DMS114 treated with DMSO at 0.1 percent for 48 hours (cell line): ENCODE measurements at regions not wholly inside any gene's neighbourhood (a gene's known extent, or its start where the extent isn't known, plus 50 kb on each side); places are given as distances from the start of the nearest gene placed in this dataset.
"Not testable (repeated sequence)": the region's sequence is repeated elsewhere in the genome, so short reads cannot be mapped to it uniquely, and the experiment has no call there.

ENCODE experiments used
- DNase-seq: peaks from one replicate; lab custom pipeline; 2025; ENCODE audit not compliant: unreplicated experiment; lab: John Stamatoyannopoulos, UW

- DNase-seq: not testable (repeated sequence)
These were observed 97.0 kb downstream of the F11 start for GRCh38 chr4:186363038-186363437.

GRCh38 chr4:186360551-186360950 is 94.6 kb downstream of the F11 start:
- no peak for DNase-seq

DNA sequence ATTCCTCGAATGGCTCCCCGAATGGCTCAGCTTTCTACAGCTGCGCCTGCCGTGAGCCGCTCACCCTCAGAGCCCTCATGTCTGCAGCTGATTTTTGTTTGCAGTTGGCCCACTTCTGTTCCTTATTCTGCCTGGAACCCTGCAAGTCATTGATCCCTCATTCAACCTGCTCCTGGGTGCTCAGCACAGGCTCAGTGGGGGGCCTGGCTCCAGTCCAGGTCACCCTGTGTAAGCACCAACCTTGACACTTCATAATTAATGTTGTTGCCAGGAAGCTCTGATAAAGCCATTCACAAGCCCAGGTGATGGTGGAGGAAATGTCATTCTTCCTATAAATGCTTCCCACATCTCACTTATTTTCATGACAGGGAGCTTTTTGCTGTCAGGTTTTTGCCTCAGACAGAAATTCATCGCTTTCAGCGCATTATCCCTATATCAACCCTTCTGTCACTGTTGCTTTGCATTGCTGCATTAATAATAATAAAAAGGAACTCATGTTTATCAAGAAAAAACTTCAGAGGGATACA is 85.7 kb downstream of the F11 start:
- no peak for DNase-seq

- DNase-seq: no peak
These were observed 82.4 kb downstream of the F11 start for GRCh38 chr4:186348433-186348832.

GRCh38 chr4:186347743-186348142 is 81.8 kb downstream of the F11 start:
- DNase-seq: no peak

GRCh38 chr4:186345184-186345583 is 79.2 kb downstream of the F11 start:
- no peak for DNase-seq

DNA sequence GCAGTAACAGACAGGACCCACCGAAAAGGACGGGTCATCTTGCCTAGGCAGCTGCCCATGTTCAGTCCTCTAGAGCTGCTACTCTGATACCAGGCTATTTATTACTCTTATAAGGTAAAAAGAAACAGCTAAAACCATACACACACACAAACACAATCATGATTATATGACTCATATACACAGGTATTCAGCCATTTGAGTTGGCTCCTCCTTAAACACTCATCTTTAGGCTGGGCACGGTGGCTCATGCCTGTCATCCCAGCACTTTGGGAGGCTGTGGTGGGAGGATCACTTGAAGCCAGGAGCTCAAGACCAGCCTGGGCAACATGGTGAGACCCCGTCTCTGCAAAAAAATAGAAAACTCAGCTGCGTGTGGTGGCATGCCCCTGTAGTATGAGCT is 76.6 kb downstream of the F11 start:
- DNase-seq: no peak

- DNase-seq: no peak
These were observed 75.7 kb downstream of the F11 start for GRCh38 chr4:186341655-186342054.
